SU-DHL-6 (cell line): ENCODE measurements at regions not wholly inside any gene's neighbourhood (a gene's known extent, or its start where the extent isn't known, plus 50 kb on each side); places are given as distances from the start of the nearest gene placed in this dataset.

Experiments used
- EZH2phosphoT487 ChIP-seq: fragments of 200-600 bp; sonication (generic), shearing (Covaris generic); conservative IDR thresholded peaks from 2 replicates; pipeline ENCODE4 v1.6.1; 2018; ENCODE audit warnings: mild to moderate bottlenecking, antibody characterized with exemption, low read length, moderate library complexity, mixed read lengths
- TF ChIP-seq, protein P1 (sequence below): fragments of 200-600 bp; sonication (generic); IDR thresholded peaks from one replicate; pipeline ENCODE4 v1.5.1; 2017; ENCODE audit warnings: antibody characterized with exemption, mild to moderate bottlenecking, low read length, moderate library complexity; ENCODE audit not compliant: insufficient read depth, poor library complexity, severe bottlenecking

GRCh38 chr11:80261776-80262175 is 820.9 kb upstream of the TENM4 start:
- TF ChIP-seq, protein P1, sequence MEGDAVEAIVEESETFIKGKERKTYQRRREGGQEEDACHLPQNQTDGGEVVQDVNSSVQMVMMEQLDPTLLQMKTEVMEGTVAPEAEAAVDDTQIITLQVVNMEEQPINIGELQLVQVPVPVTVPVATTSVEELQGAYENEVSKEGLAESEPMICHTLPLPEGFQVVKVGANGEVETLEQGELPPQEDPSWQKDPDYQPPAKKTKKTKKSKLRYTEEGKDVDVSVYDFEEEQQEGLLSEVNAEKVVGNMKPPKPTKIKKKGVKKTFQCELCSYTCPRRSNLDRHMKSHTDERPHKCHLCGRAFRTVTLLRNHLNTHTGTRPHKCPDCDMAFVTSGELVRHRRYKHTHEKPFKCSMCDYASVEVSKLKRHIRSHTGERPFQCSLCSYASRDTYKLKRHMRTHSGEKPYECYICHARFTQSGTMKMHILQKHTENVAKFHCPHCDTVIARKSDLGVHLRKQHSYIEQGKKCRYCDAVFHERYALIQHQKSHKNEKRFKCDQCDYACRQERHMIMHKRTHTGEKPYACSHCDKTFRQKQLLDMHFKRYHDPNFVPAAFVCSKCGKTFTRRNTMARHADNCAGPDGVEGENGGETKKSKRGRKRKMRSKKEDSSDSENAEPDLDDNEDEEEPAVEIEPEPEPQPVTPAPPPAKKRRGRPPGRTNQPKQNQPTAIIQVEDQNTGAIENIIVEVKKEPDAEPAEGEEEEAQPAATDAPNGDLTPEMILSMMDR = no peak
- TF ChIP-seq EZH2phosphoT487 = no peak
